Endodermal cell (in vitro differentiated cells): ENCODE measurements at regions not wholly inside any gene's neighbourhood (a gene's known extent, or its start where the extent isn't known, plus 50 kb on each side); places are given as distances from the start of the nearest gene placed in this dataset.

Experiments used
- DNase-seq: peaks from one replicate; pipeline ENCODE4 v3.0.0-alpha.2; 2017
- H3K27ac ChIP-seq: 2 replicates; pipeline ENCODE4 v1.5.1; 2013; ENCODE audit warnings: mild to moderate bottlenecking, low read depth, low read length, moderate library complexity
- H3K27me3 ChIP-seq: 2 replicates; pipeline ENCODE4 v1.6.1; 2013; ENCODE audit warnings: mild to moderate bottlenecking, low read length, moderate library complexity; ENCODE audit not compliant: insufficient read depth, control insufficient read depth, poor library complexity, severe bottlenecking
- H3K36me3 ChIP-seq: 2 replicates; pipeline ENCODE4 v1.7.0; 2013; ENCODE audit warnings: mild to moderate bottlenecking, low read length, moderate library complexity; ENCODE audit not compliant: control insufficient read depth, insufficient read depth
- H3K4me1 ChIP-seq: one replicate; pipeline ENCODE4 v1.7.0; 2013; ENCODE audit warnings: low read length; ENCODE audit not compliant: control insufficient read depth, insufficient read depth
- H3K4me3 ChIP-seq: 2 replicates; pipeline ENCODE4 v1.5.1; 2013; ENCODE audit warnings: mild to moderate bottlenecking, low read length, moderate library complexity
- H3K9ac ChIP-seq: 2 replicates; pipeline ENCODE4 v1.6.1; 2013; ENCODE audit warnings: mild to moderate bottlenecking, low read length, moderate library complexity; ENCODE audit not compliant: poor library complexity, severe bottlenecking; ENCODE audit errors: extremely low read depth
- H3K9me3 ChIP-seq: 2 replicates; pipeline ENCODE4 v1.6.1; 2013; ENCODE audit warnings: mild to moderate bottlenecking, low read length, moderate library complexity; ENCODE audit not compliant: control insufficient read depth
- H3K27ac Mint-ChIP-seq: 2 replicates; pipeline ENCODE4 v1.8.0; 2020; ENCODE audit warnings: mixed read lengths
- H3K27me3 Mint-ChIP-seq: 2 replicates; pipeline ENCODE4 v1.8.0; 2021; ENCODE audit warnings: mild to moderate bottlenecking, mixed read lengths; ENCODE audit not compliant: insufficient read depth
- H3K36me3 Mint-ChIP-seq: 2 replicates; pipeline ENCODE4 v1.8.0; 2020; ENCODE audit warnings: low read depth, mixed read lengths
- H3K4me1 Mint-ChIP-seq: 2 replicates; pipeline ENCODE4 v1.8.0; 2020; ENCODE audit warnings: mixed read lengths
- H3K4me3 Mint-ChIP-seq: 2 replicates; pipeline ENCODE4 v1.8.0; 2020; ENCODE audit warnings: mild to moderate bottlenecking, moderate library complexity, mixed read lengths
- H3K9me3 Mint-ChIP-seq: 2 replicates; pipeline ENCODE4 v1.8.0; 2020; ENCODE audit warnings: mild to moderate bottlenecking, mixed read lengths
- CTCF ChIP-seq: fragments of 200-600 bp; sonication (generic); conservative IDR thresholded peaks from 2 replicates; pipeline ENCODE4 v1.5.0; 2021; ENCODE audit warnings: antibody characterized with exemption, mild to moderate bottlenecking
- WGBS, 2 experiments: methylation state at CpG; one replicate each; pipeline versions ENCODE4 v1.1.5 to v1.1.7; 2013; ENCODE audit warnings: missing lambda C conversion rate in 2 of 2, mixed read lengths in 1 of 2; ENCODE audit not compliant: insufficient coverage in 1 of 2, insufficient read length in 1 of 2; 5-methylcytosine and 5-hydroxymethylcytosine counted together

DNA sequence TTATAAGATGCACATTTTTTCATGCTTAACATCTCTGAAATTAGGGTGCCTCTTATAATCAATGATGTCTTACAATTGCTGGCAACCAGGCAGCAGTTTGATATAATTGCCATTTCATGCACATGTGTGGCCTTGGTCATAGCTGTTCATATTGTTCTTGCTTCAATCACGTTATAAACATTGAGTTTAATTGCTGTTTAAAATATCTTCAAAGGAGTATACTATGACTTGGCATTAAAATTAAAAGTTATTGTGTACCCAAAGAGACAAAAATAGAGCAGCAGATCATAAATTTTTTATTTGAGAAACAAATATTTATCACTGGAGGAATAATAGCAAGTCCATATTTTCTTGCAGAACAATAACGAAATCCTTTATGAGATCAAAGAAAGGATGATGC is 325.5 kb downstream of the LMX1A start:
- no peak overlapping the region for H3K4me3 ChIP-seq
- DNase-seq, result no peak
- TF ChIP-seq CTCF, result no peak
- H3K27ac Mint-ChIP-seq, result no peak overlapping the region
- 90 to 100% methylated on average over 2 of the region's 2 CpGs for WGBS, 2 experiments
- no peaks in the 10 kb centered on the region for H3K9me3 Mint-ChIP-seq
- no peak overlapping the region for H3K27ac ChIP-seq
- H3K4me1 ChIP-seq, result no peaks in the 10 kb centered on the region
- H3K36me3 Mint-ChIP-seq, result no peaks in the 10 kb centered on the region
- H3K4me1 Mint-ChIP-seq, result no peaks in the 10 kb centered on the region
- H3K9ac ChIP-seq, result no peak overlapping the region
- H3K36me3 ChIP-seq, result no peaks in the 10 kb centered on the region
- no peaks in the 10 kb centered on the region for H3K27me3 Mint-ChIP-seq
- H3K27me3 ChIP-seq, result no peaks in the 10 kb centered on the region
- no peaks in the 10 kb centered on the region for H3K9me3 ChIP-seq
- no peak overlapping the region for H3K4me3 Mint-ChIP-seq

- no peak overlapping the region for H3K4me3 Mint-ChIP-seq
- peaks cover 30% of the 10 kb centered on the region for H3K9me3 Mint-ChIP-seq
- Histone ChIP-seq H3K4me3 (no peak overlapping the region), H3K4me1 (no peaks in the 10 kb centered on the region), H3K9me3 (peaks cover 23% of the 10 kb centered on the region), H3K27ac (no peak overlapping the region), H3K27me3 (no peaks in the 10 kb centered on the region), H3K36me3 (no peaks in the 10 kb centered on the region), H3K9ac (no peak overlapping the region)
- no peaks in the 10 kb centered on the region for H3K27me3 Mint-ChIP-seq
- H3K36me3 Mint-ChIP-seq, result no peaks in the 10 kb centered on the region
- no peak for TF ChIP-seq CTCF
- H3K27ac Mint-ChIP-seq, result no peak overlapping the region
- whole genome bisulfite sequencing, 2 experiments, result 100% methylated on average over 1 of the region's 2 CpGs; no CpG with 5 or more reads in 1 of the 2 experiments
- no peak for DNase-seq
- no peaks in the 10 kb centered on the region for H3K4me1 Mint-ChIP-seq
These were observed 330.7 kb downstream of the LMX1A start for GRCh38 chr1:165025805-165026204.

GRCh38 chr1:165014753-165015152 is 341.8 kb downstream of the LMX1A start:
- Histone ChIP-seq H3K4me1 (no peaks in the 10 kb centered on the region), H3K27ac (no peak overlapping the region), H3K9me3 (no peaks in the 10 kb centered on the region), H3K36me3 (no peaks in the 10 kb centered on the region), H3K4me3 (no peak overlapping the region), H3K27me3 (no peaks in the 10 kb centered on the region), H3K9ac (no peak overlapping the region)
- no peak for TF ChIP-seq CTCF
- Mint-ChIP-seq H3K4me1 (no peaks in the 10 kb centered on the region), H3K4me3 (no peak overlapping the region), H3K9me3 (peaks cover 24% of the 10 kb centered on the region), H3K27ac (no peak overlapping the region), H3K36me3 (no peaks in the 10 kb centered on the region), H3K27me3 (peaks cover 5% of the 10 kb centered on the region)
- 86 to 100% methylated on average over 4 of the region's 4 CpGs for WGBS, 2 experiments
- DNase-seq, result no peak
